Mesodermal cell (in vitro differentiated cells): ENCODE measurements at regions not wholly inside any gene's neighbourhood (a gene's known extent, or its start where the extent isn't known, plus 50 kb on each side); places are given as distances from the start of the nearest gene placed in this dataset.
"Not testable (repeated sequence)": the region's sequence is repeated elsewhere in the genome, so short reads cannot be mapped to it uniquely, and the experiment has no call there.

Experiments
- H3K27ac ChIP-seq: 2 replicates; pipeline ENCODE4 v1.7.0; 2013; ENCODE audit warnings: mild to moderate bottlenecking, low read depth, low read length, moderate library complexity; ENCODE audit not compliant: severe bottlenecking
- H3K36me3 ChIP-seq: 2 replicates; pipeline ENCODE4 v1.7.1; 2013; ENCODE audit warnings: mild to moderate bottlenecking, low read length, moderate library complexity; ENCODE audit not compliant: control insufficient read depth, insufficient read depth
- H3K4me1 ChIP-seq: one replicate; pipeline ENCODE4 v1.7.1; 2013; ENCODE audit warnings: mild to moderate bottlenecking, low read length; ENCODE audit not compliant: insufficient read depth, control insufficient read depth, poor library complexity, severe bottlenecking
- H3K4me3 ChIP-seq: 2 replicates; pipeline ENCODE4 v1.7.0; 2013; ENCODE audit warnings: low read length, control low read depth, mild to moderate bottlenecking; ENCODE audit not compliant: insufficient read depth, poor library complexity, severe bottlenecking; ENCODE audit errors: extremely low read depth
- H3K9me3 ChIP-seq: 2 replicates; pipeline ENCODE4 v1.7.1; 2013; ENCODE audit warnings: mild to moderate bottlenecking, low read length, moderate library complexity; ENCODE audit not compliant: control insufficient read depth
- WGBS, 2 experiments: methylation state at CpG; one replicate each; pipeline ENCODE4 v1.1.5; 2013; ENCODE audit warnings: missing lambda C conversion rate in 2 of 2; ENCODE audit not compliant: insufficient coverage in 2 of 2; 5-methylcytosine and 5-hydroxymethylcytosine counted together

GRCh38 chrX:925652-926061 lies 286.8 kb downstream of the CRLF2 start:
- WGBS, 2 experiments = 89 to 90% methylated on average over 3 to 5 of the region's 6 CpGs
- Histone ChIP-seq H3K9me3 (no peaks in the 10 kb centered on the region), H3K27ac (no peak overlapping the region), H3K4me3 (no peak overlapping the region), H3K4me1 (no peaks in the 10 kb centered on the region), H3K36me3 (no peaks in the 10 kb centered on the region)

GRCh38 chrX:925094-925493 lies 287.4 kb downstream of the CRLF2 start:
- no peak overlapping the region for H3K4me3 ChIP-seq
- H3K27ac ChIP-seq = no peak overlapping the region
- H3K4me1 ChIP-seq = no peaks in the 10 kb centered on the region
- H3K36me3 ChIP-seq = no peaks in the 10 kb centered on the region
- H3K9me3 ChIP-seq = no peaks in the 10 kb centered on the region
- 70 to 71% methylated on average over 2 of the region's 2 CpGs for WGBS, 2 experiments

DNA sequence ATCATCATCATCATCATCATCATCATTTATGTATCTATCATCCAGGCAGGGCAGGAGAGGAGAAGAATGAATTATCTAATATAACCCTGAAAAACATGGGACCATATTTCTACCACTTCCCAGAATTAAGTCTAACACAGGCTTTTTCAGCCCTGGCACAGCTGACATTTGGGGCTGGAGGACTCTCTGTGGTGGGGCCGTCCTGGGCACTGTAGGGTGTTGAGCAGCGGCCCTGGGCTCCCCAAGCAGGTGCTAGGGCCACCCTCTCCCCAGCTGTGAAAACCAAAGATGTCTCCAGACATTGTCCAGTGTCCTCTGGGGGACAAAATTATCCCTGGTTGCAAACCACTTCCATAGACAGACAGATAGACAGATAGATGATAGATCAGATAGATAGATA lies 288.4 kb downstream of the CRLF2 start:
- Histone ChIP-seq H3K4me3 (no peak overlapping the region), H3K4me1 (no peaks in the 10 kb centered on the region), H3K9me3 (no peaks in the 10 kb centered on the region), H3K27ac (no peak overlapping the region), H3K36me3 (no peaks in the 10 kb centered on the region)
- 60 to 65% methylated on average over 1 to 2 of the region's 2 CpGs for WGBS, 2 experiments

DNA sequence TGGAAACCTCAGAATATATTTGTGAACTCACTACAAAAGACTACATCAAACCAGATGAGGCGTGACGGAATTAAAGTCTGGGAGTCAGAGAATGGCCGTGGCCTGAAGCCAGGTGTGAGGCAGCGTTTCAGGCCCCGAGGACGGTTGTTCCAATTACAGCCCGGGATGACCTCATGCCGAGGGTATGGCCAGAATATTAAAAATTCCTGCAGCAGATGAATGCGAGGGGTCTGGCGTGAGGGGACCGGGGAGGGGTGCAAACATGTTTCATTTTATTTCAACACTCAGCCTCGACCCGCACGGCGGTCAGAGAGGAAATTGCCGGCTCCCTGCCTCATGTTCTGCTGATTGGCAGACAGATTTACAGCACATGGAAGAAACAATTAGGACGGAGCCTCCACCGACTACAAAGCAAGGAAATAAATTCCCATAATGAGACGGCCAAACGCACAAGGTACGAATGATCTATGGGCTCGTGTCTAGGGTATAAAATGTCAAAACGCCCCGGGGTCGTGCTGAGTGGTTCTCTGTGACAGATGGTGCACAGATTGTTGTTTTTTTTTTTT lies 289.7 kb downstream of the SHOX start:
- Histone ChIP-seq H3K27ac (no peak overlapping the region), H3K4me1 (no peaks in the 10 kb centered on the region), H3K9me3 (no peaks in the 10 kb centered on the region), H3K4me3 (no peak overlapping the region), H3K36me3 (no peaks in the 10 kb centered on the region)
- 84 to 93% methylated on average over 25 of the region's 25 CpGs for WGBS, 2 experiments

DNA sequence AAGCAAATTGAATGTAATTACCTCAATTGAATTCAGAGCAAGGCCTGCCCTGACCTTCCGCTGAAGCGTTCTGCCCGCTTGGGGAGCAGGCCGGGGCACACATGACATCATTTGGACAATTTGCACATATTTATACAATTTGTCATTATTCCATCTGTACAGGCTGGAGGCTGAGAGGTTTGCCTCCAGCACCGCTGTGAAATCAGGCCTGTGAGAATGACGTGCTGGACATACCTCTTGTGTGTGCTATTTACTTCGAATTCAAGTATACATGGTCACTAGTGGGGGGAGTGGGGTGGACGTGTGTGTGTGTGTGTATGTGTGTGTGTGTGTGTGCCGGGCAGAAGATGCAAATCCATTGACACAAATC lies 285.6 kb downstream of the SHOX start:
- H3K4me3 ChIP-seq = no peak overlapping the region
- no peaks in the 10 kb centered on the region for H3K9me3 ChIP-seq
- H3K27ac ChIP-seq = no peak overlapping the region
- no peaks in the 10 kb centered on the region for H3K4me1 ChIP-seq
- H3K36me3 ChIP-seq = no peaks in the 10 kb centered on the region
- WGBS, 2 experiments = 78 to 92% methylated on average over 8 of the region's 9 CpGs

GRCh38 chrX:915427-916229 lies 285.0 kb downstream of the SHOX start:
- no peaks in the 10 kb centered on the region for H3K9me3 ChIP-seq
- 74 to 85% methylated on average over 11 to 14 of the region's 15 CpGs for WGBS, 2 experiments
- no peak overlapping the region for H3K4me3 ChIP-seq
- no peaks in the 10 kb centered on the region for H3K36me3 ChIP-seq
- no peak overlapping the region for H3K27ac ChIP-seq
- H3K4me1 ChIP-seq = no peaks in the 10 kb centered on the region

GRCh38 chrX:914206-914605 lies 283.6 kb downstream of the SHOX start:
- Histone ChIP-seq H3K4me1 (no peaks in the 10 kb centered on the region), H3K27ac (no peak overlapping the region), H3K4me3 (no peak overlapping the region)

DNA sequence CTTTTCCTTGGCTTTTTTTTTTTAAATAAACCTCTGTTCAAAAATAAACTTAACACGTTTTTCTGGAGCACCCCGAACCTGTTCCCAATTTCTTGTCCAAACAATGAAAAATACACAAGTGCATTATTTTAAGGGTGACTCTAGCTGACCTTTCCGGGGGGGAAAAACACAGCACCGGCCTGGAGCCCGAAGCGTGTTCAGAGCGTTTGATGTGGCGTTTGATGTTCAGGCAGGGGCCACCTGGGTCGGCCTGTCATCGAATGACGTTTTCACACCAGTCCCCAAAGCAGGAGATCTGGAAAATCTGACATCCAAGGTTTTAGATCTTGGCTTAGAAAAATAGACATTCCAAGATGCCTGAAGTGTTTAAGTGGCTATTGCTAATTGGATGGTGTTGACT lies 282.1 kb downstream of the SHOX start:
- WGBS, 2 experiments = 90 to 94% methylated on average over 11 of the region's 11 CpGs
- H3K36me3 ChIP-seq = no peaks in the 10 kb centered on the region
- H3K4me1 ChIP-seq = no peaks in the 10 kb centered on the region

More at GRCh38 chrX:914206-914605, 283.6 kb downstream of the SHOX start:
- no peaks in the 10 kb centered on the region for H3K9me3 ChIP-seq
- H3K36me3 ChIP-seq = no peaks in the 10 kb centered on the region

DNA sequence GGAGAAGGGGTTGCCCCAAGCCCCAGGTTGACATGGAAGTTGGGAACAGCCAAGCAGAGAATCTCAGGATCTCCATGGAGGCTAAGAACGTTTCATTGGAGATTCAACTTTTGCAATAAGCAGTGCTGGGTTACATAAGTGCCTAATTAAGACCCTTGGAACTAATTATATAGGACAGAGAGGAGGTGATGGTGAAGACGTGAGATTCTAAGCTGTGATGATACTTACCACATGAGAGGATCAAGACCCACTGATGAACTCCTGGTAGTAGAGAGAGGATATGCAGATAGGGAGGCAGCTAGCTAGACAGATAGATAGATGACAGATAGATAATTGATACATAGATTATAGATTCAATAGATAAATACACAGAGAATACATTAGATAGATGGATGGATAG lies 278.5 kb downstream of the SHOX start:
- not testable (repeated sequence) for H3K9me3 ChIP-seq, H3K4me3 ChIP-seq, H3K36me3 ChIP-seq, H3K4me1 ChIP-seq, H3K27ac ChIP-seq
- WGBS, 2 experiments = no CpG with 5 or more reads among the region's 2 CpGs

More for the DNA sequence above, 282.1 kb downstream of the SHOX start:
- Histone ChIP-seq H3K27ac (no peak overlapping the region), H3K4me3 (no peak overlapping the region), H3K9me3 (no peaks in the 10 kb centered on the region)

DNA sequence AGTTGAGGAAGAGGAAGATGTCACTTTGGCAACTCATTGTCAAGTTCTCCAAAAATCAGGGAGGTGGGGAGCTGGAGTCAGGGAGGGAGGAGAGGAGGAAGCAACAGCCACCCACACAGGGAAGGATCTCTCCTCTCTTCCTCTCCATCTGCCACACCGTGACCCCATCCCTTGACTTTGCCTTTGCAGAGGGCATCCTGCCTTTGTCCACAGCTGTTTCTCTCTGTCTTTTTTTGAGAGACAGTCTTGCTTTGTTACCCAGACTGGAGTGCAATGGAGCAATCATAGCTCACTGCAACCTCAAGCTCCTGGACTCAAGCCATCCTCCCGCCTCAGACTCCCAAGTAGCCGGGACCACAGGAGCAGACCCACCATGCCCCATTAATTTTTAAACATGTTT lies 276.0 kb downstream of the SHOX start:
- 90% methylated on average over 1 of the region's 3 CpGs; no CpG with 5 or more reads in 1 of the 2 experiments for WGBS, 2 experiments
- no peak overlapping the region for H3K4me3 ChIP-seq

GRCh38 chrX:905848-906566 lies 275.4 kb downstream of the SHOX start:
- Histone ChIP-seq H3K27ac (no peak overlapping the region), H3K4me1 (no peaks in the 10 kb centered on the region), H3K36me3 (no peaks in the 10 kb centered on the region), H3K4me3 (no peak overlapping the region), H3K9me3 (peaks cover 4% of the 10 kb centered on the region)
- 87 to 89% methylated on average over 17 to 19 of the region's 19 CpGs for WGBS, 2 experiments

More for the DNA sequence above, 276.0 kb downstream of the SHOX start:
- Histone ChIP-seq H3K36me3 (no peaks in the 10 kb centered on the region), H3K4me1 (no peaks in the 10 kb centered on the region), H3K9me3 (peaks cover 1% of the 10 kb centered on the region), H3K27ac (no peak overlapping the region)
